HPDE6-E6E7 (cell line): ENCODE measurements at regions not wholly inside any gene's neighbourhood (a gene's known extent, or its start where the extent isn't known, plus 50 kb on each side); places are given as distances from the start of the nearest gene placed in this dataset.

ENCODE experiments used
- DNase-seq: peaks from one replicate; pipeline ENCODE4 v3.0.0; 2011; ENCODE audit warnings: missing footprints; ENCODE audit errors: extremely low spot score

- no peak for DNase-seq
Measured at GRCh38 chr6:40077315-40077714, 143.1 kb upstream of the MOCS1 start.

GRCh38 chr6:40075056-40075590 is 140.9 kb upstream of the MOCS1 start:
- DNase-seq: no peak

- DNase-seq: peak; percentile 4
Measured at GRCh38 chr6:40074306-40075055, 140.2 kb upstream of the MOCS1 start.

- DNase-seq: no peak
Measured at GRCh38 chr6:40066372-40066771, 132.1 kb upstream of the MOCS1 start.

- no peak for DNase-seq
Measured at GRCh38 chr6:40056865-40057264, 122.6 kb upstream of the MOCS1 start.

GRCh38 chr6:40054602-40055001 is 120.3 kb upstream of the MOCS1 start:
- DNase-seq: no peak

GRCh38 chr6:40054186-40054585 is 119.9 kb upstream of the MOCS1 start:
- DNase-seq: no peak

GRCh38 chr6:40049128-40049527 is 114.9 kb upstream of the MOCS1 start:
- no peak for DNase-seq

GRCh38 chr6:40044196-40044595 is 109.9 kb upstream of the MOCS1 start:
- no peak for DNase-seq

- no peak for DNase-seq
Measured at GRCh38 chr6:40042232-40042631, 108.0 kb upstream of the MOCS1 start.

GRCh38 chr6:40039042-40039441 is 104.8 kb upstream of the MOCS1 start:
- no peak for DNase-seq

- DNase-seq: no peak
Measured at GRCh38 chr6:40038626-40039025, 104.4 kb upstream of the MOCS1 start.

GRCh38 chr6:40037271-40037670 is 103.0 kb upstream of the MOCS1 start:
- DNase-seq: no peak

GRCh38 chr6:40036186-40036585 is 101.9 kb upstream of the MOCS1 start:
- no peak for DNase-seq

- no peak for DNase-seq
Measured at GRCh38 chr6:40028449-40028848, 94.2 kb upstream of the MOCS1 start.

GRCh38 chr6:40022867-40023266 is 88.6 kb upstream of the MOCS1 start:
- no peak for DNase-seq

GRCh38 chr6:40020166-40020565 is 85.9 kb upstream of the MOCS1 start:
- DNase-seq: no peak

GRCh38 chr6:40015530-40015929 is 81.3 kb upstream of the MOCS1 start:
- DNase-seq: no peak

GRCh38 chr6:40011844-40012243 is 77.6 kb upstream of the MOCS1 start:
- no peak for DNase-seq

GRCh38 chr6:40000964-40001515 is 66.8 kb upstream of the MOCS1 start:
- no peak for DNase-seq

- no peak for DNase-seq
Measured at GRCh38 chr6:39999006-39999867, 65.0 kb upstream of the MOCS1 start.

GRCh38 chr6:39998126-39998525 is 63.9 kb upstream of the MOCS1 start:
- no peak for DNase-seq
